Activated T-helper 1 cell treated with anti-CD3 and anti-CD28 coated beads, Interleukin-12 subunit alpha, Interleukin-12 subunit beta, Interleukin-2, Interleukin-4 antibody, amounts not matched to agents 30 ng/mL and 10 ng/mL and 1 ng/mL, durations not matched to agents 14 hours and 24 hours and 36 hours (primary cell): ENCODE measurements at regions not wholly inside any gene's neighbourhood (a gene's known extent, or its start where the extent isn't known, plus 50 kb on each side); places are given as distances from the start of the nearest gene placed in this dataset.
"Not testable (repeated sequence)": the region's sequence is repeated elsewhere in the genome, so short reads cannot be mapped to it uniquely, and the experiment has no call there.

ENCODE experiments used
- DNase-seq: peaks from one replicate; pipeline ENCODE4 v3.0.0; 2021; ENCODE audit warnings: low spot score
- H3K27ac Mint-ChIP-seq: one replicate; pipeline ENCODE4 v1.8.0; 2021; ENCODE audit warnings: mild to moderate bottlenecking, mixed read lengths
- H3K27me3 Mint-ChIP-seq: one replicate; pipeline ENCODE4 v1.8.0; 2022; ENCODE audit warnings: mild to moderate bottlenecking, moderate library complexity, mixed read lengths; ENCODE audit not compliant: insufficient read depth
- H3K36me3 Mint-ChIP-seq: one replicate; pipeline ENCODE4 v1.8.0; 2021; ENCODE audit warnings: low read depth, mixed read lengths
- H3K4me1 Mint-ChIP-seq: one replicate; pipeline ENCODE4 v1.8.0; 2021; ENCODE audit warnings: low read depth, mixed read lengths
- H3K4me3 Mint-ChIP-seq: one replicate; pipeline ENCODE4 v1.8.0; 2021; ENCODE audit warnings: mild to moderate bottlenecking, moderate library complexity, mixed read lengths
- H3K9me3 Mint-ChIP-seq: one replicate; pipeline ENCODE4 v1.8.0; 2021; ENCODE audit warnings: mixed read lengths
- intact Hi-C: fragments of 100-400 bp; cut with micrococcal nuclease; formaldehyde crosslinking; loops from one replicate; pipeline ENCODE4 v1.15.1; 2024

DNA sequence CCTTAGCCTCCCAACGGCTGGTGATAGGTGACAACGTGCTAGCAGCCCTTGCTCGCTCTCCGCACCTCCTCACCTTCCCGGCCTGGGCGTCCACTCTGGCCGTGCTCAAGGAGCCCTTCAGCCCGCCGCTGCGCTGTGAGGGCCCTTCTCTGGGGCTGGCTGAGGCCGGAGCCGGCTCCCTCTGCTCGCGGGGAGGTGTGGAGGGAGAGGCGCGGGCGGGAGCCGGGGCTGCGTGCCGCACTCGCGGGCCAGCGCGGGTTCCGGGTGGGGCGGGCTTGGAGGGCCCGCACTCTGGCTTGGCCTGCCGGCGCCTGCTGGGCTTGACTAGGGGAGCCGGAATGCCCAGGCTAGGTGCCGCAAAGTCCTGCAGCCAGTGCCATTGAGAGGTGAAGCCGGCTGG, 131.1 kb downstream of the CCER1 start:
- DNase-seq = no peak
- no peak overlapping the region for H3K4me3 Mint-ChIP-seq
- no peaks in the 10 kb centered on the region for H3K9me3 Mint-ChIP-seq
- H3K27me3 Mint-ChIP-seq = no peaks in the 10 kb centered on the region
- H3K27ac Mint-ChIP-seq = no peak overlapping the region
- intact Hi-C loops = no loop called here
- H3K36me3 Mint-ChIP-seq = no peaks in the 10 kb centered on the region
- no peaks in the 10 kb centered on the region for H3K4me1 Mint-ChIP-seq

GRCh38 chr12:90819709-90820108, 135.3 kb downstream of the CCER1 start:
- Mint-ChIP-seq H3K4me3 (no peak overlapping the region), H3K9me3 (no peaks in the 10 kb centered on the region), H3K27me3 (no peaks in the 10 kb centered on the region), H3K27ac (no peak overlapping the region), H3K4me1 (no peaks in the 10 kb centered on the region), H3K36me3 (no peaks in the 10 kb centered on the region)
- intact Hi-C loops = no loop called here
- DNase-seq = no peak

GRCh38 chr12:90816353-90817089, 138.5 kb downstream of the CCER1 start:
- no peak overlapping the region for H3K27ac Mint-ChIP-seq
- H3K9me3 Mint-ChIP-seq = no peaks in the 10 kb centered on the region
- no peaks in the 10 kb centered on the region for H3K27me3 Mint-ChIP-seq
- no peaks in the 10 kb centered on the region for H3K36me3 Mint-ChIP-seq
- intact Hi-C loops = no loop called here
- no peak overlapping the region for H3K4me3 Mint-ChIP-seq
- no peaks in the 10 kb centered on the region for H3K4me1 Mint-ChIP-seq
- no peak for DNase-seq

DNA sequence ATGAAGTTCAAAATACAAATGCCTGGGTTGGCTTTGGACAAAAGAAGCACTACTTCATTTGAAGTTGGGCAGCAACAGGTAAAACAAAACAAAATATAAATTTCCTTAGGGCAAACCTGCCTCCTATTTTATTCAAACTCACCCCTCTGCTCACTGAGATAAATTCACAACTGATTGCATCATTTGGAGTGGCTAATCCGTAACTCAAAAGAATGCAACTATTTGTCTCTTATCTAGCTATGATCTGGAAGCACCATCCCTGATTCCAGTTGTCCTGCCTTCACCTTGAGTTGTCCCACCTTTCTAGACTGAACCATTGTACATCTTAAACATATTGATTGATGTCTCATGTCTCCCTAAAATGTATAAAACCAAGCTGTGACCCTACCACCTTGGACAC, 145.0 kb downstream of the CCER1 start:
- no peaks in the 10 kb centered on the region for H3K4me1 Mint-ChIP-seq
- no peak for DNase-seq
- H3K27ac Mint-ChIP-seq = no peak overlapping the region
- no peak overlapping the region for H3K4me3 Mint-ChIP-seq
- no peaks in the 10 kb centered on the region for H3K9me3 Mint-ChIP-seq
- no peaks in the 10 kb centered on the region for H3K27me3 Mint-ChIP-seq
- intact Hi-C loops = no loop called here
- no peaks in the 10 kb centered on the region for H3K36me3 Mint-ChIP-seq

- Mint-ChIP-seq H3K36me3 (no peaks in the 10 kb centered on the region), H3K4me1 (no peaks in the 10 kb centered on the region), H3K4me3 (no peak overlapping the region), H3K27ac (no peak overlapping the region), H3K9me3 (no peaks in the 10 kb centered on the region), H3K27me3 (no peaks in the 10 kb centered on the region)
- DNase-seq = no peak
- intact Hi-C loops = no loop called here
Observed at GRCh38 chr12:90808568-90808967, 146.4 kb downstream of the CCER1 start.

DNA sequence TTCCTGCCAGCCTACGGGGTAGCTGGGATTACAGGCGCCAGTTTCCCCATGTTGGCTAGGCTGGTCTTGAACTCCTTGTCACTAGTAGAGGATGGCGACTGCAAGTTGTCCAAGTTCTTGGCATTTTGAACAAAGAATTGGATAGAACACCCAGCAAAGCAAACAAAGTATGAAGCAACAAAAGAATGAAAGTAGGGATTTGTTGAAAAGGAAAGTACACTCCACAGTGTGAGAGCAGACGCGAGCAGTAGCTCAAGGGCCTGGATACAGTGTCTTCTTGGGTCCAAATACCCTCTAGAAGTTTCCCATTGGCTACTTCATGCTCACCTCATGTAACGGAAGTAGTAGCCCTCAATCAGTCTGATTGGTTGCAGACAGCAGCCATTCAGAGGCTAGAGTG, 152.2 kb downstream of the CCER1 start:
- Mint-ChIP-seq H3K27me3 (no peaks in the 10 kb centered on the region), H3K4me1 (no peaks in the 10 kb centered on the region), H3K36me3 (no peaks in the 10 kb centered on the region), H3K27ac (no peak overlapping the region), H3K9me3 (no peaks in the 10 kb centered on the region), H3K4me3 (no peak overlapping the region)
- DNase-seq = no peak
- intact Hi-C loops = no loop called here

- H3K4me1 Mint-ChIP-seq = no peaks in the 10 kb centered on the region
Observed at GRCh38 chr12:90801776-90802175, 153.2 kb downstream of the CCER1 start.

DNA sequence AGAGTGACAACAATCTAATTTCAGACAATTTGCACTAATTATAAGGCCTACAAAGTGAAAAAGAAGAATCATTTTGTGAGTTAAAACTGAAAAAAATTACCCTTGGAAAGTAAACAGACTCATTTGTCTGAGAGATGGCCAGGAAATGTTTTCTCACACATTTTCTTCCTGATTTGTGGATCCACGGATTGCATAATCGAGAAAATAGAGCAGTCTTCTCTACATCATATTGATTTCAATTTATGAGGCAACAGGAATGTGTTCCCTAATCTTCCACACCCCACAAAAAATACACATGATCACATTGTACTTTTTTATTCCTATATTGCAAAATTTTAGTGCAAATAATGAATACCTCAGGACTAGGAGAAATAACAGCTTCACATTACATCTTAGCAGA, 160.8 kb downstream of the CCER1 start:
- H3K4me3 Mint-ChIP-seq = no peak overlapping the region
- intact Hi-C loops = no loop called here
- no peak for DNase-seq
- no peaks in the 10 kb centered on the region for H3K27me3 Mint-ChIP-seq
- H3K4me1 Mint-ChIP-seq = no peaks in the 10 kb centered on the region
- no peak overlapping the region for H3K27ac Mint-ChIP-seq
- H3K9me3 Mint-ChIP-seq = no peaks in the 10 kb centered on the region
- H3K36me3 Mint-ChIP-seq = no peaks in the 10 kb centered on the region

More at GRCh38 chr12:90801776-90802175, 153.2 kb downstream of the CCER1 start:
- Mint-ChIP-seq H3K36me3 (no peaks in the 10 kb centered on the region), H3K27ac (no peak overlapping the region), H3K9me3 (no peaks in the 10 kb centered on the region), H3K4me3 (no peak overlapping the region), H3K27me3 (no peaks in the 10 kb centered on the region)
- DNase-seq = no peak
- intact Hi-C loops = no loop called here

GRCh38 chr12:90792718-90793117, 162.3 kb downstream of the CCER1 start:
- DNase-seq, H3K27me3 Mint-ChIP-seq, H3K27ac Mint-ChIP-seq, H3K36me3 Mint-ChIP-seq, intact Hi-C loops, H3K9me3 Mint-ChIP-seq, H3K4me3 Mint-ChIP-seq, H3K4me1 Mint-ChIP-seq: not testable (repeated sequence)

- intact Hi-C loops = no loop called here
- no peak overlapping the region for H3K27ac Mint-ChIP-seq
Observed at GRCh38 chr12:90791445-90791844, 163.5 kb downstream of the CCER1 start.

GRCh38 chr12:90790747-90791146, 164.2 kb downstream of the CCER1 start:
- no peaks in the 10 kb centered on the region for H3K27me3 Mint-ChIP-seq
- H3K4me1 Mint-ChIP-seq = no peaks in the 10 kb centered on the region
- H3K4me3 Mint-ChIP-seq = no peak overlapping the region
- no peak overlapping the region for H3K27ac Mint-ChIP-seq
- no peaks in the 10 kb centered on the region for H3K36me3 Mint-ChIP-seq
- DNase-seq = no peak
- intact Hi-C loops = no loop called here
- no peaks in the 10 kb centered on the region for H3K9me3 Mint-ChIP-seq

More at GRCh38 chr12:90791445-90791844, 163.5 kb downstream of the CCER1 start:
- no peaks in the 10 kb centered on the region for H3K36me3 Mint-ChIP-seq
- H3K9me3 Mint-ChIP-seq = no peaks in the 10 kb centered on the region
- no peaks in the 10 kb centered on the region for H3K4me1 Mint-ChIP-seq
- H3K4me3 Mint-ChIP-seq = no peak overlapping the region
- H3K27me3 Mint-ChIP-seq = no peaks in the 10 kb centered on the region
- DNase-seq = no peak

DNA sequence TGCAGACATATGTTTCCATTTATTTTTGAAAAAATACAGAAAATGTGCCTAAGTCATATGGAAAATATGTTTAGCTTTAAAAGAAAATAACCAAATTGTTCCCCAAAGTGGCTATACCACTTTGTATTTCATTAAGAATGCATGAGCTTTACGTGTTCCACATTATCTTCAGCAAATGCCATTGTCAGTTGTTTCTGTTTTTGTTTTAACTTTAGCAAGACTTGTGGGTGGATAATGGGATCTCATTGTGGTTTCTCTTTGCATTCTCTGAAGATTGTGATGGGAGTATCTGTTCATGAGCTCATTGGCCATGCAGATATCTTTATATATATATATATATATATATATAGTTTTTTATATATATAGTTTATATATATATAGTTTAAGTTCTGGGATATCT, 181.5 kb downstream of the CCER1 start:
- Mint-ChIP-seq H3K9me3 (no peaks in the 10 kb centered on the region), H3K4me3 (no peak overlapping the region), H3K4me1 (no peaks in the 10 kb centered on the region), H3K36me3 (no peaks in the 10 kb centered on the region), H3K27me3 (no peaks in the 10 kb centered on the region), H3K27ac (no peak overlapping the region)
- intact Hi-C loops = no loop called here
- DNase-seq = no peak

DNA sequence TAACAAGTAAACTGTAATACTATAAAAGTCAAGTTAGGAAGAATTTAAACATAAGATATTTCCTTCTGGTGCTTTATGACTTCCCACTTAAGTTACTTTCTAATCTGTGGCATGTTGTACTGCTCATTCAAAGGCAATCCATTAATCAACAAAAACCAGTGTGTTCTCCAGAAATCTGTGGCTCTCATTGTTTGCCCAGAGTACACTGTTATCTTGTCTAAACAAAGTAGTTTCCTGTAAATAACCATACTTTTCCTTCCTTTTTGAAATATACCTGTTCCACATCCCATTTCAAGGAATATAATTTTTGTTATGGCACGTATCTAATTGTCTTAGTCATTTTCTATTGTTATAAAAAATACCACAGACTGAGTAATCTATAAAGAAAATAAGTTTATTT, 184.1 kb downstream of the CCER1 start:
- no peaks in the 10 kb centered on the region for H3K4me1 Mint-ChIP-seq
- H3K36me3 Mint-ChIP-seq = no peaks in the 10 kb centered on the region
- intact Hi-C loops = no loop called here
- no peak for DNase-seq
- H3K27ac Mint-ChIP-seq = no peak overlapping the region
- H3K9me3 Mint-ChIP-seq = no peaks in the 10 kb centered on the region
- no peaks in the 10 kb centered on the region for H3K27me3 Mint-ChIP-seq
- no peak overlapping the region for H3K4me3 Mint-ChIP-seq

DNA sequence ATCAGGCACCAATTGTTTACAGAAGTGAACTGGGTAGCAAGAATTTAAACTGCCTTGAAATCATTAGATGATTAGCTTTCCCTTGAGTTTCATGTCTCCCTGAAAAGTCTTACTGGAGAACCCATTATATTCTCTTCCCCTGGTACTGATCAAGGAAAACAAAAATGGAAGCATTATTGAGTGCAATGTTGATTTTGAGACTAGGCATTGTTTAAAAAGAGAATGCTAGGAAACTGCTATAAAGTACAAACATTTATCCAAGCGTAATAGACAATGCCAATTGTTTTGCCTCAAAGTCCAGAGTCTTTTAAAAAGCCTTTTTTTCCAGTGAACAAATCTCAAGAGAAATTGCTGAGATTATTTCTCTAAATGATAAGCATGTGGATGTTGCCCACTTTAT, 197.0 kb downstream of the CCER1 start:
- Mint-ChIP-seq H3K4me1 (no peaks in the 10 kb centered on the region), H3K36me3 (no peaks in the 10 kb centered on the region), H3K27ac (no peak overlapping the region), H3K4me3 (no peak overlapping the region), H3K27me3 (no peaks in the 10 kb centered on the region), H3K9me3 (no peaks in the 10 kb centered on the region)
- intact Hi-C loops = no loop called here
- no peak for DNase-seq
